ENCODE measurements at regions not wholly inside any gene's neighbourhood (a gene's known extent, or its start where the extent isn't known, plus 50 kb on each side); places are given as distances from the start of the nearest gene placed in this dataset.

DNA sequence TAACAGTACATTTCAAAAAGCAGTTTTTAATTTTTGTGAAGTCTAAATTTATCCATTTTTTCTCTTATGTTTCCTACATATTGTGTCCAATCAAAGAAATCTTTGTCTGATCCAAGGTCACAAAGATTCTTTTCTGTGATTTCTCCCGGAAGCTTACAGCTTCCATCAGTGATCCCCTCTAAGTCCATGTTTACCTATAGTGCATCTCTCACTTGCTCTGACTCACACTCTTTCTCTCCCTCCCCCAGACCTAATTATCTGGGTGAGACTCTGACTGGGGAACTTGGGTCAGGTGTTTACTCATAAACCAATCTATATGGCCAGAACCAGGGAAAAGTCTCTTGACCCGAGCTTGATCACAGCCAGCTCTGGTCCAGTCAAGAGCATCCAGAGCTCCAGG, 224.4 kb downstream of the SPTSSA start:
- H3K36me3 ChIP-seq (replicated peaks): no peaks in the 10 kb centered on the region
- H3K4me3 ChIP-seq: no peak overlapping the region
- H3K4me1 ChIP-seq: peaks cover 12% of the 10 kb centered on the region
- DNase-seq (ENCODE audit: low spot score in 2 of 2): no peak
- H3K9me3 ChIP-seq: no peaks in the 10 kb centered on the region
- no peaks in the 10 kb centered on the region for H3K27me3 ChIP-seq (ENCODE audit: low read depth)
- in situ Hi-C loops (cut with MboI; ENCODE audit: low sequenced_read_pairs): loop anchor here (10.0 kb wide), 1 partner anchor 393 kb away; no protein-coding TSS in a partner anchor

DNA sequence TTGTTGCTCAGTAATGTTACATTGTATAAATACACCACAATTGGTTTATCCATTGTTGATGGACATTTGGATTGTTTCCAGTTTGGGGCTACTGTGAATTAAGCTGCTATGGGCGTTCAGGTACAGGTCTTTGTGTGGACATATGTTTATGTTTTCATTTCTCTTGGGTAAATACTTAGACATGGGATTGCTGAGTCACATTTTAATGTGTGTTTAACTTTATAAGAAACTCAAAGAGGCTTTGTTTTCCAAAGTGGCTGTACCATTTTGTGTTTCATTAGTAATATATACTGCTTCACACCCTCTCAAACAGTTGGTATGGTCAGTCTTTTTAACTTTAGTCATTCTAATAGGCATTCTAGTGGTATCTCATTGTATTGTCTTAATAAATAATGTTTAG, 225.0 kb downstream of the SPTSSA start:
- Histone ChIP-seq H3K4me1 (peaks cover 12% of the 10 kb centered on the region), H3K4me3 (no peak overlapping the region), H3K27me3 (ENCODE audit: low read depth) (no peaks in the 10 kb centered on the region), H3K9me3 (no peaks in the 10 kb centered on the region), H3K36me3 (replicated peaks) (no peaks in the 10 kb centered on the region)
- peak in 1 of 2 experiments; percentile 14 for DNase-seq (ENCODE audit: low spot score in 2 of 2)
- in situ Hi-C loops (cut with MboI; ENCODE audit: low sequenced_read_pairs): loop anchor here (10.0 kb wide), 1 partner anchor 392 kb away; no protein-coding TSS in a partner anchor

DNA sequence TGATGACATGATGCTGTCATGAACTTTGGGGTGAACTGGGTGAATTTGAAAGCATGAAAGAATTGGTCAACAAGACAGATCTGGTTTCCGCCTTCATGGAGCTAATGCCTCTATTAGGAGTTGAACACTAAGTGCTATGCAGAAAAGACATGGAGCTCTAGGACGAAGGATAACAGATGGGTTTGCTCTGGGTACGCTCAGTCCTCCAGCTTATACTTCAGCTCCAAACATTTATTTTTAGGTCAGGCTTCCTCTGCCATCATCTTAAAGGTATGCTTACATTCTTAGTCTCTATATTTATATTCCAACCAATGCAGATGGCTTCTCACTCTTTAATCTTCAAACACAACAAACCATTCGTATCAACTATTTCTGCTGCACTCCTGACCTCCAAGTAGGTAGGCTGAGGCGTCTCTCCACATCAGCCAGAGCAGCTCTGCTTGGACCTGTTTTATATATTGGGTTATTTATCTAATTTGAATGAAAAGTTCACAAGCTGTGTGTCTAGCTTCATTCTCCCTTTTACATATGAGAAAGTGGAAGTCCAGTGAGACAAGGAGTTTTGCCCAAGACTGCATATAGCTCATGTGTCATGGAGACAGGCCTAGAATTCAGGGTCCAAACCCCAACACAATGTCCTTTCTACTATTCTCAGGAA, 226.3 kb downstream of the SPTSSA start:
- in situ Hi-C loops (cut with MboI; ENCODE audit: low sequenced_read_pairs): loop anchor here (10.0 kb wide), 1 partner anchor 391 kb away; no protein-coding TSS in a partner anchor
- H3K27me3 ChIP-seq (ENCODE audit: low read depth): no peaks in the 10 kb centered on the region
- H3K36me3 ChIP-seq (replicated peaks): no peaks in the 10 kb centered on the region
- no peak overlapping the region for H3K4me3 ChIP-seq
- no peaks in the 10 kb centered on the region for H3K9me3 ChIP-seq
- H3K4me1 ChIP-seq: peaks cover 12% of the 10 kb centered on the region
- no peak for DNase-seq (ENCODE audit: low spot score in 2 of 2)

- no peak overlapping the region for H3K4me3 ChIP-seq
- in situ Hi-C loops (cut with MboI; ENCODE audit: low sequenced_read_pairs): loop anchor here (10.0 kb wide), 1 partner anchor 389 kb away; no protein-coding TSS in a partner anchor
- no peak for DNase-seq (ENCODE audit: low spot score in 2 of 2)
- H3K9me3 ChIP-seq: no peaks in the 10 kb centered on the region
- no peaks in the 10 kb centered on the region for H3K27me3 ChIP-seq (ENCODE audit: low read depth)
- no peaks in the 10 kb centered on the region for H3K36me3 ChIP-seq (replicated peaks)
- H3K4me1 ChIP-seq: peaks cover 12% of the 10 kb centered on the region
Measured at GRCh38 chr14:34234258-34234657, 227.8 kb downstream of the SPTSSA start.

DNA sequence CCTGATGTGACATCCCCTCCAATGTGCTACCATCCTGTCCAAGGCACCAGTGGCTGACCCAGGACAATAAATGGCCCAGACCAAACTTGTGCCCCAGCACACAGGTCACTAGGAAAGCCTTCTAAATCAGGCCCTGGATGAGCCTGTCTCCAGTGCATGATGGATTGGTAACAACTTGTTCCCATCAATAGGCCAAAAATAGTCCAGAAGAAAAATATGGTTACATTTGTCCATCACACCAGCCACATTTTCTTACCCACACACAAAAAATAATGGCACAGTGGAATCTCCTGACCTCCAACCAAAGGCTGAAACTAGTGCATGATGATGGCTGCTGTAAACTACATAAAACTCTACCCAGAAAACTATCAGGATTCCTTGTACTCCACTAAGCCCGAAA, 228.4 kb downstream of the SPTSSA start:
- Histone ChIP-seq H3K4me3 (no peak overlapping the region), H3K27me3 (ENCODE audit: low read depth) (no peaks in the 10 kb centered on the region), H3K4me1 (peaks cover 12% of the 10 kb centered on the region), H3K9me3 (no peaks in the 10 kb centered on the region), H3K36me3 (replicated peaks) (no peaks in the 10 kb centered on the region)
- no peak for DNase-seq (ENCODE audit: low spot score in 2 of 2)
- in situ Hi-C loops (cut with MboI; ENCODE audit: low sequenced_read_pairs): loop anchor here (10.0 kb wide), 1 partner anchor 389 kb away; no protein-coding TSS in a partner anchor

DNA sequence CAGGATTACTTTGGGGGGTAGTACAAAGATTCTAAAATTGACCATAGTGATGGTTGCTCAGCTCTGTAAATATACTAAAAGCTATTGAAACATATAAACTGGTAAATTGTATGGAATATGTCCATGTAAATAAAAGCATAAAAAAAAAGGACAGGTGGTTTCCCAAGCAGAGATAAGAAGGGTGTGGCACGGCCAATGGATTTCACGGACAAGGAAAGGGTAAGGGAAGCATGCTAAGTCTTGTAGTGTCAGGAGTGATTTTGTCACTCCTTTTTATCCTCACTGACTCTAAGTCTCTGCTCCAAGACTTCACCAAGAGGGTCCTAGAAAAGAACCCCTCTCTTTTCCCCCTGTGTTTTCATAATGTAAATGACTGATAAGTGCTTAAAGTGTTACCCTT, 229.2 kb downstream of the SPTSSA start:
- H3K4me3 ChIP-seq: no peak overlapping the region
- no peaks in the 10 kb centered on the region for H3K9me3 ChIP-seq
- no peaks in the 10 kb centered on the region for H3K36me3 ChIP-seq (replicated peaks)
- H3K4me1 ChIP-seq: peaks cover 16% of the 10 kb centered on the region
- no peak for DNase-seq (ENCODE audit: low spot score in 2 of 2)
- in situ Hi-C loops (cut with MboI; ENCODE audit: low sequenced_read_pairs): loop anchor here (10.0 kb wide), 1 partner anchor 388 kb away; no protein-coding TSS in a partner anchor
- H3K27me3 ChIP-seq (ENCODE audit: low read depth): no peaks in the 10 kb centered on the region

DNA sequence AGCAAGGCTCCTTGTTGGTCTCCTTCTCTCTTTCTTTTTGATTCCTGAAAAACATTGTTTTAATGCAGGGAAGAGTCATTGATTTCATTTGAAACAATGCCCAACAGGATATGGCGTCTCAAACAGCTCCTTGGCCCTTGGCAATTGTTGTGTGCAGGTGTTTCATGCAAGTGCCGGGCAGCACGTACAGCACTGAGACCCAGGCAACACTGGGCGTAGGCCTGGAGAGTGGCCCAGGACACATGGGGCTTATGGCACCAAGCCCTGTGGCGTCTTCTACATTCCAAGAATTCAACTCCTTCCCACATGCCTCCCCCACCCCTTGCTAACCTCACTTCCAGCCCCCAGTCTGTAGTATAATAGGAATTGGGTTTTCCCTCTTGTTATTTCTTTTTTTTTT, 230.4 kb downstream of the SPTSSA start:
- Histone ChIP-seq H3K36me3 (replicated peaks) (no peaks in the 10 kb centered on the region), H3K4me3 (no peak overlapping the region), H3K27me3 (ENCODE audit: low read depth) (no peaks in the 10 kb centered on the region), H3K4me1 (peaks cover 13% of the 10 kb centered on the region), H3K9me3 (no peaks in the 10 kb centered on the region)
- DNase-seq (ENCODE audit: low spot score in 2 of 2): no peak
- in situ Hi-C loops (cut with MboI; ENCODE audit: low sequenced_read_pairs): loop anchor here (10.0 kb wide), 1 partner anchor 387 kb away; no protein-coding TSS in a partner anchor

DNA sequence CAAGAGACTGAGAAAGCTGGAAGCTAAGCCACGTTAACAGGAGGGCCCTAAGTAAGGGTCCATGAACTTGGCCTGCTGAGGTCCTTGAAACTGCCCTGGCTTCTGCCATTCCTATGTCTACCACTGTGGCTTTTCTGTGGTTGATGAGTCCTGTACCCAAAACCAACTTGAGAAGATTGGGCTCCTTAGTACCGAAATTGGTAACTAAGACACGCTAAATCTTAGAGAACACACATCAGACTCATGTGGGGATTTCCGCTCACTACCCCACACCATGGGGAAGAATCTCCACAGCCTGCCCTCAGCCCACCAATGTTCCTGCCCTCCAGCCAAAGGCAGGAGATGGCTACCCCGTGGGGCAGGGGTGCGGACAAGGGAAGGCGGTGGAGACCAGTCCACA, 232.9 kb downstream of the SPTSSA start:
- Histone ChIP-seq H3K4me1 (peaks cover 17% of the 10 kb centered on the region), H3K4me3 (no peak overlapping the region), H3K36me3 (replicated peaks) (no peaks in the 10 kb centered on the region), H3K9me3 (no peaks in the 10 kb centered on the region), H3K27me3 (ENCODE audit: low read depth) (no peaks in the 10 kb centered on the region)
- DNase-seq (ENCODE audit: low spot score in 2 of 2): no peak
- in situ Hi-C loops (cut with MboI; ENCODE audit: low sequenced_read_pairs): no loop called here

- H3K4me3 ChIP-seq: no peak overlapping the region
- peaks cover 20% of the 10 kb centered on the region for H3K4me1 ChIP-seq
- no peaks in the 10 kb centered on the region for H3K36me3 ChIP-seq (replicated peaks)
- in situ Hi-C loops (cut with MboI; ENCODE audit: low sequenced_read_pairs): no loop called here
- DNase-seq (ENCODE audit: low spot score in 2 of 2): no peak
- no peaks in the 10 kb centered on the region for H3K27me3 ChIP-seq (ENCODE audit: low read depth)
- no peaks in the 10 kb centered on the region for H3K9me3 ChIP-seq
Measured at GRCh38 chr14:34228650-34228976, 233.4 kb downstream of the SPTSSA start.

- Histone ChIP-seq H3K27me3 (ENCODE audit: low read depth) (no peaks in the 10 kb centered on the region), H3K36me3 (replicated peaks) (no peaks in the 10 kb centered on the region), H3K4me3 (no peak overlapping the region), H3K9me3 (no peaks in the 10 kb centered on the region), H3K4me1 (peaks cover 23% of the 10 kb centered on the region)
- peak; percentile 71 to 87 for DNase-seq (ENCODE audit: low spot score in 2 of 2)
- in situ Hi-C loops (cut with MboI; ENCODE audit: low sequenced_read_pairs): no loop called here
Measured at GRCh38 chr14:34227834-34228649, 234.0 kb downstream of the SPTSSA start.

- peaks cover 51% of the 10 kb centered on the region for H3K4me1 ChIP-seq
- H3K27me3 ChIP-seq (ENCODE audit: low read depth): no peaks in the 10 kb centered on the region
- no peak overlapping the region for H3K4me3 ChIP-seq
- in situ Hi-C loops (cut with MboI; ENCODE audit: low sequenced_read_pairs): no loop called here
- no peaks in the 10 kb centered on the region for H3K36me3 ChIP-seq (replicated peaks)
- no peak for DNase-seq (ENCODE audit: low spot score in 2 of 2)
- H3K9me3 ChIP-seq: no peaks in the 10 kb centered on the region
Measured at GRCh38 chr14:34224221-34224620, 237.8 kb downstream of the SPTSSA start.

GRCh38 chr14:34223373-34224148, 238.5 kb downstream of the SPTSSA start:
- peak; percentile 84 to 98 for DNase-seq (ENCODE audit: low spot score in 2 of 2)
- Histone ChIP-seq H3K4me1 (peaks cover 51% of the 10 kb centered on the region), H3K27me3 (ENCODE audit: low read depth) (no peaks in the 10 kb centered on the region), H3K9me3 (no peaks in the 10 kb centered on the region), H3K4me3 (no peak overlapping the region), H3K36me3 (replicated peaks) (no peaks in the 10 kb centered on the region)
- in situ Hi-C loops (cut with MboI; ENCODE audit: low sequenced_read_pairs): no loop called here

DNA sequence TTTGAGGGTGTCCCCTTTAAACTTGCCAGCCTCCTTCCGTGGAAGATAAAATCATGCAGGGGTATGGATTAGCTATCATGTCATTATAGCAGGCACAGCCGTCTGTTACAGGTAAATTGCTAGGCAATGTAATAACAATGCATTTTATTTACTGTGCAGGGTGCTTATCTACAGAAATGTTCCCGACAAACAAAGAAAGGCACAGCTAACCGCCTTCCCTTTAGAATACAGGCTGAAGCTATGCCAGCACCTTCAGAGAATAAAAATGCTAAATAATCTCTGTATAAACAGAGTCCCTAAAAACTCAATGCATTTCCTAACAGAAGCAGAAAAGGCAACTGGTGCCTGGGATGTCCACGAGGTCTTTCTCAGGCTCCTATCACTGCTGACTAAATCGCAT, 239.2 kb downstream of the SPTSSA start:
- H3K36me3 ChIP-seq (replicated peaks): no peaks in the 10 kb centered on the region
- DNase-seq (ENCODE audit: low spot score in 2 of 2): peak; percentile 58 to 74
- H3K4me1 ChIP-seq: peaks cover 49% of the 10 kb centered on the region
- no peak overlapping the region for H3K4me3 ChIP-seq
- in situ Hi-C loops (cut with MboI; ENCODE audit: low sequenced_read_pairs): no loop called here
- no peaks in the 10 kb centered on the region for H3K9me3 ChIP-seq
- H3K27me3 ChIP-seq (ENCODE audit: low read depth): no peaks in the 10 kb centered on the region

Data from HAP-1 (cell line).